ENCODE measurements at regions not wholly inside any gene's neighbourhood (a gene's known extent, or its start where the extent isn't known, plus 50 kb on each side); places are given as distances from the start of the nearest gene placed in this dataset.
A peak's percentile ranks its signal among the peaks of the same experiment; 100 is the strongest.

- ChIA-PET SMC1A (ENCODE audit: uncharacterized antibody, unreplicated experiment) (interaction anchor here (0.6 to 6.7 kb wide), 25 partner anchors 9 to 354 kb away, joined by 3 to 44 read pairs (median 5); no protein-coding TSS in a partner anchor), RAD21 (ENCODE audit: unreplicated experiment) (interaction anchor here (0.7 to 5.2 kb wide), 14 partner anchors 11 to 331 kb away, joined by 3 to 41 read pairs (median 4); no protein-coding TSS in a partner anchor), POLR2A (interaction anchor here (1.2 to 1.4 kb wide), 3 partner anchors 18 to 180 kb away, joined by 4 read pairs; no protein-coding TSS in a partner anchor), CTCF (interaction anchor here (1.0 to 4.7 kb wide), 12 partner anchors 8 to 353 kb away, joined by 3 to 25 read pairs (median 4); no protein-coding TSS in a partner anchor)
- intact Hi-C loops (cut with micrococcal nuclease; ENCODE audit: unreplicated experiment) (loop anchor here (1.0 to 2.0 kb wide), 5 partner anchors 26 to 354 kb away; no protein-coding TSS in a partner anchor), in situ Hi-C loops (cut with MboI) (no loop called here)
- Histone ChIP-seq H3K27me3 (replicated peaks in 1 of 2; ENCODE audit: control insufficient read depth in 2 of 2, insufficient read depth in 2 of 2, low read length in 1 of 2) (no peaks in the 10 kb centered on the region), H3K9ac (ENCODE audit: control insufficient read depth, insufficient read depth, low read length) (no peak overlapping the region), H3K79me2 (ENCODE audit: control insufficient read depth, insufficient read depth, low read length) (no peaks in the 10 kb centered on the region), H3K36me3 (ENCODE audit: control insufficient read depth in 2 of 2, insufficient read depth in 2 of 2, low read length in 1 of 2) (no peaks in the 10 kb centered on the region), H3K27ac (ENCODE audit: control insufficient read depth, insufficient read depth) (peak overlapping the region; percentile 54), H3K4me1 (ENCODE audit: control insufficient read depth, insufficient read depth, low read length) (peaks cover 32% of the 10 kb centered on the region), H3K4me3 (no peak overlapping the region), H2AFZ (ENCODE audit: control insufficient read depth, low read depth, low read length) (peak overlapping the region; percentile 41), H3K9me3 (replicated peaks; ENCODE audit: control insufficient read depth, insufficient read depth, low read length) (peaks cover 2% of the 10 kb centered on the region; the same call in 1 of the 3 replicates), H3K4me2 (ENCODE audit: control insufficient read depth, insufficient read depth) (0 out of 2 replicates have a peak overlapping the region, but pooled peaks have one; percentile 33), H4K20me1 (ENCODE audit: control insufficient read depth, insufficient read depth) (no peaks in the 10 kb centered on the region)
- peak; percentile 68 for DNase-seq (ENCODE audit: low read depth, low spot score)
- ATAC-seq = peak; percentile 98
- BruUV-seq (replicated peaks) = no TSS peak
- WGBS (ENCODE audit: insufficient coverage, insufficient replicate concordance, low lambda C conversion rate, missing lambda C conversion rate) = 2% methylated on average over 6 of the region's 6 CpGs
- peak; percentile 54 for FAIRE-seq
- TF ChIP-seq ATF7 (IDR thresholded peaks at IDR 0.05; ENCODE audit: low read depth) (peak; percentile 95), BRCA1 (IDR thresholded peaks at IDR 0.05; ENCODE audit: low read depth, low read length) (no peak), ZNF687 (IDR thresholded peaks at IDR 0.05) (peak; percentile 71), DPF2 (IDR thresholded peaks at IDR 0.05) (peak; percentile 84), ZSCAN29 (IDR thresholded peaks at IDR 0.05) (no peak), RUNX3 (IDR thresholded peaks at IDR 0.05; ENCODE audit: low read length) (peak; percentile 84), MEF2B (IDR thresholded peaks at IDR 0.05; ENCODE audit: partially characterized antibody, poor library complexity, severe bottlenecking) (peak; percentile 85), NBN (IDR thresholded peaks at IDR 0.05) (peak; percentile 86), ETV6 (conservative IDR thresholded peaks at IDR 0.05 in 1 of 2, IDR thresholded peaks at IDR 0.05 in 1 of 2; ENCODE audit: borderline replicate concordance in 1 of 2, low read depth in 1 of 2) (peak in 1 of 2 experiments; percentile 87; a peak in 2 of 4 replicates), CHD2 (IDR thresholded peaks at IDR 0.05; ENCODE audit: borderline replicate concordance, low read depth, low read length) (0 out of 2 replicates have a peak, but pooled peaks have one; percentile 57), ZNF592 (IDR thresholded peaks at IDR 0.05) (peak; percentile 64; the same call in 1 of the 2 replicates), SMAD1 (IDR thresholded peaks at IDR 0.05; ENCODE audit: low read depth, partially characterized antibody) (peak; percentile 38), MTA3 (IDR thresholded peaks at IDR 0.05; ENCODE audit: borderline replicate concordance, low read length) (0 out of 2 replicates have a peak, but pooled peaks have one; percentile 62), RELB (IDR thresholded peaks at IDR 0.05; ENCODE audit: low read depth) (peak; percentile 91)
Measured at GRCh38 chr3:59566481-59566975, 516.7 kb upstream of the CFAP20DC start.
